GM19395 (cell line): ENCODE measurements at regions not wholly inside any gene's neighbourhood (a gene's known extent, or its start where the extent isn't known, plus 50 kb on each side); places are given as distances from the start of the nearest gene placed in this dataset.

Experiments used
- ATAC-seq: cut with Tn5 transposase; IDR thresholded peaks from one replicate; pipeline ENCODE4 v1.9.1; 2021; ENCODE audit warnings: mild to moderate bottlenecking, moderate library complexity; ENCODE audit not compliant: unreplicated experiment

- no peak for ATAC-seq
Measured at GRCh38 chr14:22084393-22085281, 411.0 kb upstream of the OR4E1 start.

GRCh38 chr14:22081337-22081736, 407.7 kb upstream of the OR4E1 start:
- no peak for ATAC-seq

- ATAC-seq = no peak
Measured at GRCh38 chr14:22079766-22080165, 406.1 kb upstream of the OR4E1 start.

GRCh38 chr14:22073801-22074200, 400.2 kb upstream of the OR4E1 start:
- no peak for ATAC-seq

GRCh38 chr14:22071006-22071405, 397.4 kb upstream of the OR4E1 start:
- peak; percentile 92 for ATAC-seq

- ATAC-seq = peak; percentile 63
Measured at GRCh38 chr14:22070119-22070982, 396.7 kb upstream of the OR4E1 start.

- ATAC-seq = no peak
Measured at GRCh38 chr14:22065347-22065746, 391.7 kb upstream of the OR4E1 start.

- ATAC-seq = no peak
Measured at GRCh38 chr14:22059201-22059600, 385.6 kb upstream of the OR4E1 start.

GRCh38 chr14:22052795-22053194, 379.2 kb upstream of the OR4E1 start:
- ATAC-seq = no peak

GRCh38 chr14:22047115-22047514, 373.5 kb upstream of the OR4E1 start:
- ATAC-seq = peak; percentile 77

GRCh38 chr14:22046063-22046462, 372.4 kb upstream of the OR4E1 start:
- ATAC-seq = no peak

GRCh38 chr14:22044193-22044592, 370.6 kb upstream of the OR4E1 start:
- no peak for ATAC-seq

- ATAC-seq = no peak
Measured at GRCh38 chr14:22040781-22041125, 367.1 kb upstream of the OR4E1 start.

- ATAC-seq = no peak
Measured at GRCh38 chr14:22039938-22040780, 366.5 kb upstream of the OR4E1 start.

- ATAC-seq = no peak
Measured at GRCh38 chr14:22036541-22037239, 363.1 kb upstream of the OR4E1 start.

GRCh38 chr14:22026527-22026926, 352.9 kb upstream of the OR4E1 start:
- no peak for ATAC-seq

- no peak for ATAC-seq
Measured at GRCh38 chr14:22025879-22026278, 352.3 kb upstream of the OR4E1 start.

GRCh38 chr14:22024137-22024536, 350.5 kb upstream of the OR4E1 start:
- no peak for ATAC-seq

GRCh38 chr14:22018890-22019289, 345.3 kb upstream of the OR4E1 start:
- ATAC-seq = no peak

- ATAC-seq = no peak
Measured at GRCh38 chr14:22012452-22012851, 338.8 kb upstream of the OR4E1 start.
